GM12878 (cell line): ENCODE measurements at regions not wholly inside any gene's neighbourhood (a gene's known extent, or its start where the extent isn't known, plus 50 kb on each side); places are given as distances from the start of the nearest gene placed in this dataset.

Source experiments
- ATAC-seq: fragments of 200-7000 bp; cut with Tn5 transposase; 3 replicates; pipeline ENCODE4 v1.9.1; 2020; ENCODE audit warnings: mild to moderate bottlenecking, moderate library complexity
- BruUV-seq: library from RNA; stranded (reverse); fragments of 400-500 nt; replicated peaks from 2 replicates; lab custom pipeline; 2021; lab: Mats Ljungman, UMichigan
- CTCF ChIA-PET: fragments of 300-600 bp; sonication (Branson Sonifier 250); formaldehyde crosslinking; extraction: SDS; loops from one replicate; lab custom pipeline; 2021; ENCODE audit warnings: inconsistent platforms; lab: Yijun Ruan, JAX
- POLR2A ChIA-PET: fragments of 350-600 bp; formaldehyde crosslinking; extraction: SDS; loops from one replicate; lab custom pipeline; 2021; ENCODE audit warnings: inconsistent platforms; lab: Charles Lee
- RAD21 ChIA-PET: fragments of 300-600 bp; sonication (Branson Sonifier 250); formaldehyde crosslinking; loops from one replicate; lab custom pipeline; 2023; ENCODE audit warnings: antibody characterized with exemption; ENCODE audit not compliant: unreplicated experiment; lab: Charles Lee
- SMC1A ChIA-PET: fragments of 300-600 bp; sonication (Branson Sonifier 250); formaldehyde crosslinking; loops from one replicate; lab custom pipeline; 2023; ENCODE audit not compliant: unreplicated experiment, uncharacterized antibody; lab: Charles Lee
- DNase-seq: peaks from one replicate; pipeline ENCODE4 v3.0.0-alpha.2; 2011; ENCODE audit warnings: low read depth, low spot score
- FAIRE-seq: peaks from 3 replicates; lab custom pipeline; 2011; peaks lifted over from hg19 to GRCh38; lab: Jason Lieb, UNC
- H2AFZ ChIP-seq: 2 replicates; pipeline ENCODE4 v1.6.0; 2011; ENCODE audit warnings: low read depth, low read length, control low read depth; ENCODE audit not compliant: control insufficient read depth
- H3K27ac ChIP-seq: 2 replicates; pipeline ENCODE4 v1.5.1; 2011; ENCODE audit warnings: control low read depth; ENCODE audit not compliant: control insufficient read depth, insufficient read depth
- H3K27me3 ChIP-seq, 2 experiments: replicated peaks in 1 of 2; 2 replicates each; pipeline versions ENCODE4 v1.6.0 to v1.6.1; 2011; ENCODE audit warnings: low read length in 1 of 2; ENCODE audit not compliant: control insufficient read depth in 2 of 2, insufficient read depth in 2 of 2
- H3K36me3 ChIP-seq, 2 experiments: 2 replicates each; pipeline ENCODE4 v1.5.1; 2011; ENCODE audit warnings: low read length in 1 of 2; ENCODE audit not compliant: control insufficient read depth in 2 of 2, insufficient read depth in 2 of 2
- H3K4me1 ChIP-seq: 2 replicates; pipeline ENCODE4 v1.6.1; 2011; ENCODE audit warnings: mild to moderate bottlenecking, low read length, moderate library complexity, mixed read lengths; ENCODE audit not compliant: control insufficient read depth, insufficient read depth
- H3K4me2 ChIP-seq: 2 replicates; pipeline ENCODE4 v1.6.0; 2011; ENCODE audit warnings: control low read depth; ENCODE audit not compliant: control insufficient read depth, insufficient read depth
- H3K4me3 ChIP-seq: fragments of 200-600 bp; sonication (generic); 2 replicates; pipeline ENCODE4 v1.5.1; 2016
- H3K79me2 ChIP-seq: 2 replicates; pipeline ENCODE4 v1.6.0; 2011; ENCODE audit warnings: low read length; ENCODE audit not compliant: control insufficient read depth, insufficient read depth
- H3K9ac ChIP-seq: 2 replicates; pipeline ENCODE4 v1.8.0; 2011; ENCODE audit warnings: low read length, control low read depth, mixed read lengths; ENCODE audit not compliant: control insufficient read depth, insufficient read depth
- H3K9me3 ChIP-seq: replicated peaks from 3 replicates; pipeline ENCODE4 v1.5.1; 2011; ENCODE audit warnings: mild to moderate bottlenecking, low read length; ENCODE audit not compliant: control insufficient read depth, insufficient read depth
- H4K20me1 ChIP-seq: 2 replicates; pipeline ENCODE4 v1.6.0; 2011; ENCODE audit not compliant: control insufficient read depth, insufficient read depth
- FOS ChIP-seq: IDR thresholded peaks from 3 replicates; pipeline ENCODE4 v1.6.1; 2011; ENCODE audit warnings: borderline replicate concordance; ENCODE audit not compliant: insufficient read length; ENCODE audit errors: extremely low read depth
- IRF4 ChIP-seq: IDR thresholded peaks from 2 replicates; pipeline ENCODE4 v1.6.1; 2011; ENCODE audit warnings: low read depth, low read length
- NFYA ChIP-seq: IDR thresholded peaks from 2 replicates; pipeline ENCODE4 v1.6.1; 2011; ENCODE audit warnings: low read depth, mild to moderate bottlenecking, low read length, improper control_type of control experiment, borderline replicate concordance
- POLR2AphosphoS2 ChIP-seq: IDR thresholded peaks from 2 replicates; pipeline ENCODE4 v1.6.1; 2011; ENCODE audit warnings: low read depth, mild to moderate bottlenecking, low read length, improper control_type of control experiment, moderate library complexity
- SREBF1 ChIP-seq: IDR thresholded peaks from 2 replicates; pipeline ENCODE4 v1.6.1; 2012; ENCODE audit warnings: mild to moderate bottlenecking, low read length
- WRNIP1 ChIP-seq: IDR thresholded peaks from 2 replicates; pipeline ENCODE4 v1.6.1; 2011; ENCODE audit warnings: low read depth, low read length, improper control_type of control experiment, borderline replicate concordance
- YBX1 ChIP-seq: fragments of 450-650 bp; IDR thresholded peaks from 2 replicates; pipeline ENCODE4 v1.6.1; 2016; ENCODE audit warnings: antibody characterized with exemption
- ZNF217 ChIP-seq: fragments of 450-650 bp; IDR thresholded peaks from 2 replicates; pipeline ENCODE4 v1.6.1; 2017; ENCODE audit warnings: antibody characterized with exemption, mild to moderate bottlenecking
- WGBS: methylation state at CpG from one replicate; pipeline ENCODE4 v1.1.6; 2016; ENCODE audit warnings: low lambda C conversion rate; ENCODE audit not compliant: insufficient replicate concordance, insufficient coverage; ENCODE audit errors: missing lambda C conversion rate; 5-methylcytosine and 5-hydroxymethylcytosine counted together
- in situ Hi-C: fragments of 300-500 bp; cut with MboI; formaldehyde crosslinking; loops from 9 replicates; pipeline ENCODE4 v1.14.3; 2018; ENCODE audit warnings: mixed read lengths
- intact Hi-C: fragments of 100-400 bp; cut with micrococcal nuclease; formaldehyde crosslinking; loops from one replicate; pipeline ENCODE4 v1.14.2; 2022; ENCODE audit not compliant: unreplicated experiment
- TF ChIP-seq, protein P1 (sequence below): fragments of 450-650 bp; IDR thresholded peaks from 2 replicates; pipeline ENCODE4 v1.6.1; 2017; ENCODE audit warnings: mild to moderate bottlenecking, moderate library complexity
- TF ChIP-seq, protein P2 (sequence below): fragments of 450-650 bp; IDR thresholded peaks from 2 replicates; pipeline ENCODE4 v1.6.1; 2017; ENCODE audit warnings: low read depth, mild to moderate bottlenecking, moderate library complexity

DNA sequence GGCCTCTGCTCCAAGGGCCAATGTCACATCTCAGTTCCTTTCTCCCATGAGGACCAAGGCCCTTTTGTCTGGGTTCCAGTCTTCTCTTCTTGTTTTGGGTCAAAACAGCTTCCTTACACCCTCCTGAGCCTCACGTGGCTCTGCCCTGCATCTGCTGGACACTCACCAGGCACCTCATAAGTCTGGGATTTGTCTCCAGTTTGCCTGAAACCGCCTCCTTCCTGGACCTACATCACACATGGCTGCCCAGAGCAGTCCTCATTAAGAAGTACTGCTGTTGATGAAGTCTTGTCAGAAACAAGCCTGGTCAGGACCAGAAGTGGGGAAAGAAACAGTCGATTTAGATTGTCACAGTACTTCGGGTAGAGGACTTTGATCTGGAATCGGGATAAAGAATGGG, 173.4 kb upstream of the BMPER start:
- SMC1A ChIA-PET: no interaction called here
- H4K20me1 ChIP-seq: no peaks in the 10 kb centered on the region
- BruUV-seq: no TSS peak
- TF ChIP-seq POLR2AphosphoS2 (no peak), FOS (no peak), WRNIP1 (no peak), IRF4 (no peak), ZNF217 (no peak), SREBF1 (no peak), YBX1 (no peak), NFYA (no peak)
- TF ChIP-seq, protein P1, sequence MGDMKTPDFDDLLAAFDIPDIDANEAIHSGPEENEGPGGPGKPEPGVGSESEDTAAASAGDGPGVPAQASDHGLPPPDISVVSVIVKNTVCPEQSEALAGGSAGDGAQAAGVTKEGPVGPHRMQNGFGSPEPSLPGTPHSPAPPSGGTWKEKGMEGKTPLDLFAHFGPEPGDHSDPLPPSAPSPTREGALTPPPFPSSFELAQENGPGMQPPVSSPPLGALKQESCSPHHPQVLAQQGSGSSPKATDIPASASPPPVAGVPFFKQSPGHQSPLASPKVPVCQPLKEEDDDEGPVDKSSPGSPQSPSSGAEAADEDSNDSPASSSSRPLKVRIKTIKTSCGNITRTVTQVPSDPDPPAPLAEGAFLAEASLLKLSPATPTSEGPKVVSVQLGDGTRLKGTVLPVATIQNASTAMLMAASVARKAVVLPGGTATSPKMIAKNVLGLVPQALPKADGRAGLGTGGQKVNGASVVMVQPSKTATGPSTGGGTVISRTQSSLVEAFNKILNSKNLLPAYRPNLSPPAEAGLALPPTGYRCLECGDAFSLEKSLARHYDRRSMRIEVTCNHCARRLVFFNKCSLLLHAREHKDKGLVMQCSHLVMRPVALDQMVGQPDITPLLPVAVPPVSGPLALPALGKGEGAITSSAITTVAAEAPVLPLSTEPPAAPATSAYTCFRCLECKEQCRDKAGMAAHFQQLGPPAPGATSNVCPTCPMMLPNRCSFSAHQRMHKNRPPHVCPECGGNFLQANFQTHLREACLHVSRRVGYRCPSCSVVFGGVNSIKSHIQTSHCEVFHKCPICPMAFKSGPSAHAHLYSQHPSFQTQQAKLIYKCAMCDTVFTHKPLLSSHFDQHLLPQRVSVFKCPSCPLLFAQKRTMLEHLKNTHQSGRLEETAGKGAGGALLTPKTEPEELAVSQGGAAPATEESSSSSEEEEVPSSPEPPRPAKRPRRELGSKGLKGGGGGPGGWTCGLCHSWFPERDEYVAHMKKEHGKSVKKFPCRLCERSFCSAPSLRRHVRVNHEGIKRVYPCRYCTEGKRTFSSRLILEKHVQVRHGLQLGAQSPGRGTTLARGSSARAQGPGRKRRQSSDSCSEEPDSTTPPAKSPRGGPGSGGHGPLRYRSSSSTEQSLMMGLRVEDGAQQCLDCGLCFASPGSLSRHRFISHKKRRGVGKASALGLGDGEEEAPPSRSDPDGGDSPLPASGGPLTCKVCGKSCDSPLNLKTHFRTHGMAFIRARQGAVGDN: no peak
- TF ChIP-seq, protein P2, sequence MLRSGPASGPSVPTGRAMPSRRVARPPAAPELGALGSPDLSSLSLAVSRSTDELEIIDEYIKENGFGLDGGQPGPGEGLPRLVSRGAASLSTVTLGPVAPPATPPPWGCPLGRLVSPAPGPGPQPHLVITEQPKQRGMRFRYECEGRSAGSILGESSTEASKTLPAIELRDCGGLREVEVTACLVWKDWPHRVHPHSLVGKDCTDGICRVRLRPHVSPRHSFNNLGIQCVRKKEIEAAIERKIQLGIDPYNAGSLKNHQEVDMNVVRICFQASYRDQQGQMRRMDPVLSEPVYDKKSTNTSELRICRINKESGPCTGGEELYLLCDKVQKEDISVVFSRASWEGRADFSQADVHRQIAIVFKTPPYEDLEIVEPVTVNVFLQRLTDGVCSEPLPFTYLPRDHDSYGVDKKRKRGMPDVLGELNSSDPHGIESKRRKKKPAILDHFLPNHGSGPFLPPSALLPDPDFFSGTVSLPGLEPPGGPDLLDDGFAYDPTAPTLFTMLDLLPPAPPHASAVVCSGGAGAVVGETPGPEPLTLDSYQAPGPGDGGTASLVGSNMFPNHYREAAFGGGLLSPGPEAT: no peak
- no peak overlapping the region for H3K4me2 ChIP-seq
- no peak overlapping the region for H2AFZ ChIP-seq
- no peak overlapping the region for H3K4me3 ChIP-seq
- DNase-seq (no peak), FAIRE-seq (no peak), ATAC-seq (no peak)
- intact Hi-C loops (no loop called here), in situ Hi-C loops (no loop called here)
- H3K9ac ChIP-seq: no peak overlapping the region
- H3K9me3 ChIP-seq: no peaks in the 10 kb centered on the region; the same call in 2 of the 3 replicates
- WGBS: 6% methylated on average over 5 of the region's 5 CpGs
- no peaks in the 10 kb centered on the region for H3K36me3 ChIP-seq
- H3K79me2 ChIP-seq: no peaks in the 10 kb centered on the region
- H3K27ac ChIP-seq: no peak overlapping the region
- CTCF ChIA-PET: no interaction called here
- RAD21 ChIA-PET: no interaction called here
- POLR2A ChIA-PET: no interaction called here
- H3K4me1 ChIP-seq: no peaks in the 10 kb centered on the region
- H3K27me3 ChIP-seq: no peaks in the 10 kb centered on the region
